HepG2 (cell line): ENCODE measurements at regions not wholly inside any gene's neighbourhood (a gene's known extent, or its start where the extent isn't known, plus 50 kb on each side); places are given as distances from the start of the nearest gene placed in this dataset.

Source experiments
- ATAC-seq: fragments of 200-7000 bp; cut with Tn5 transposase; 3 replicates; pipeline ENCODE4 v1.9.1; 2020; ENCODE audit warnings: mild to moderate bottlenecking, moderate library complexity
- BruUV-seq: library from RNA; stranded (reverse); fragments of 400-500 nt; replicated peaks from 2 replicates; lab custom pipeline; 2021; lab: Mats Ljungman, UMichigan
- CTCF ChIA-PET: fragments of 300-600 bp; formaldehyde crosslinking; extraction: SDS; loops from one replicate; lab custom pipeline; 2021; ENCODE audit warnings: low total read pairs, inconsistent platforms, low intra/inter-chr PET ratio; lab: Yijun Ruan, JAX
- POLR2A ChIA-PET: fragments of 350-600 bp; sonication (Branson Sonifier 250); formaldehyde crosslinking; loops from one replicate; lab custom pipeline; 2020; ENCODE audit warnings: antibody characterized with exemption, inconsistent platforms; lab: Yijun Ruan, JAX
- DNase-seq: peaks from one replicate; pipeline ENCODE4 v3.0.0-alpha.2; 2015; ENCODE audit warnings: low spot score
- FAIRE-seq: peaks from 3 replicates; lab custom pipeline; 2011; peaks lifted over from hg19 to GRCh38; lab: Jason Lieb, UNC
- H2AFZ ChIP-seq: one replicate; pipeline ENCODE4 v1.6.1; 2011; ENCODE audit warnings: low read length, inconsistent platforms
- H3K27ac ChIP-seq: fragments of 300-600 bp; 3 replicates; pipeline ENCODE4 v1.8.0; 2011; ENCODE audit warnings: mixed run types, mild to moderate bottlenecking, mixed read lengths, low read length, inconsistent platforms; ENCODE audit not compliant: insufficient read depth; ENCODE audit errors: extremely low read length
- H3K27me3 ChIP-seq, 2 experiments: fragments of 200-600 bp in 1 of 2; 2 replicates in 1 of 2; 3 replicates in 1 of 2; pipeline versions ENCODE4 v1.6.0 to v1.8.0; 2011; ENCODE audit warnings: low read length in 2 of 2, mild to moderate bottlenecking in 2 of 2, moderate library complexity in 2 of 2, inconsistent platforms in 1 of 2; ENCODE audit not compliant: insufficient read depth in 2 of 2, control insufficient read depth in 1 of 2
- H3K36me3 ChIP-seq, 2 experiments: fragments of 200-600 bp in 1 of 2; replicated peaks in 1 of 2; 2 replicates in 1 of 2; 3 replicates in 1 of 2; pipeline versions ENCODE4 v1.5.1 to v1.8.0; 2011; ENCODE audit warnings: low read length in 2 of 2, inconsistent platforms in 1 of 2; ENCODE audit not compliant: insufficient read depth in 2 of 2, control insufficient read depth in 1 of 2
- H3K4me1 ChIP-seq: 2 replicates; pipeline ENCODE4 v1.5.1; 2012; ENCODE audit warnings: low read length, inconsistent platforms; ENCODE audit not compliant: insufficient read depth
- H3K4me2 ChIP-seq: 2 replicates; pipeline ENCODE4 v1.6.0; 2011; ENCODE audit warnings: low read depth, low read length, inconsistent platforms
- H3K4me3 ChIP-seq, 3 experiments: fragments of 200-600 bp in 1 of 3; sonication (generic), shearing (Covaris generic) in 1 of 3; replicated peaks in 1 of 3; 2 replicates each; pipeline ENCODE4 v1.5.1; 2011 to 2016; ENCODE audit warnings: low read length in 3 of 3, inconsistent platforms in 2 of 3, low read depth in 2 of 3, mild to moderate bottlenecking in 2 of 3, control low read depth in 1 of 3, mixed read lengths in 1 of 3; ENCODE audit not compliant: insufficient read depth in 1 of 3
- H3K79me2 ChIP-seq: one replicate; pipeline ENCODE4 v1.6.1; 2011; ENCODE audit warnings: low read length, inconsistent platforms; ENCODE audit not compliant: insufficient read depth
- H3K9ac ChIP-seq: 2 replicates; pipeline ENCODE4 v1.6.0; 2011; ENCODE audit warnings: mild to moderate bottlenecking, low read depth, low read length, inconsistent platforms; ENCODE audit not compliant: insufficient read depth
- H3K9me3 ChIP-seq: 2 replicates; pipeline ENCODE4 v1.5.1; 2012; ENCODE audit warnings: mild to moderate bottlenecking, low read length
- H4K20me1 ChIP-seq: 2 replicates; pipeline ENCODE4 v1.6.0; 2011; ENCODE audit warnings: inconsistent platforms, mild to moderate bottlenecking, low read length, moderate library complexity; ENCODE audit not compliant: insufficient read depth
- CAMTA2 ChIP-seq: sonication (generic); formaldehyde crosslinking; IDR thresholded peaks from 2 replicates; pipeline ENCODE4 v1.4.0; 2020; ENCODE audit warnings: mild to moderate bottlenecking, missing genetic modification reagents, borderline replicate concordance
- GTF2F1 ChIP-seq: fragments of 150-350 bp; IDR thresholded peaks from 2 replicates; pipeline ENCODE4 v1.6.1; 2014; ENCODE audit warnings: low read length
- HDAC1 ChIP-seq: sonication (generic); formaldehyde crosslinking; IDR thresholded peaks from 2 replicates; pipeline ENCODE4 v1.5.1; 2020; ENCODE audit warnings: mild to moderate bottlenecking, missing genetic modification reagents
- MTF2 ChIP-seq: sonication (generic); formaldehyde crosslinking; IDR thresholded peaks from 2 replicates; pipeline ENCODE4 v1.5.0; 2020; ENCODE audit warnings: missing genetic modification reagents, borderline replicate concordance
- PHB2 ChIP-seq: fragments of 450-650 bp; IDR thresholded peaks from 2 replicates; pipeline ENCODE4 v1.6.1; 2018; ENCODE audit not compliant: partially characterized antibody
- RCOR2 ChIP-seq: IDR thresholded peaks from 2 replicates; pipeline ENCODE4 v1.6.1; 2016; ENCODE audit warnings: missing biosample characterization, missing genetic modification reagents
- SAFB2 ChIP-seq: sonication (generic); formaldehyde crosslinking; IDR thresholded peaks from 2 replicates; pipeline ENCODE4 v1.5.1; 2020; ENCODE audit warnings: missing genetic modification reagents, low read depth, mild to moderate bottlenecking, borderline replicate concordance
- ZC3H4 ChIP-seq: sonication (generic); formaldehyde crosslinking; IDR thresholded peaks from 2 replicates; pipeline ENCODE4 v1.4.0; 2020; ENCODE audit warnings: missing genetic modification reagents, borderline replicate concordance
- ZMYM2 ChIP-seq: sonication (generic); formaldehyde crosslinking; IDR thresholded peaks from 2 replicates; pipeline ENCODE4 v1.8.0; 2022; ENCODE audit warnings: mild to moderate bottlenecking, missing genetic modification reagents
- ZNF558 ChIP-seq: sonication (generic); formaldehyde crosslinking; IDR thresholded peaks from 2 replicates; pipeline ENCODE4 v1.9.0; 2022; ENCODE audit warnings: mild to moderate bottlenecking, missing genetic modification reagents, borderline replicate concordance
- WGBS: methylation state at CpG from one replicate; pipeline ENCODE4 v1.1.6; 2017; ENCODE audit warnings: low lambda C conversion rate; 5-methylcytosine and 5-hydroxymethylcytosine counted together
- in situ Hi-C: cut with HindIII; loops from 2 replicates; pipeline ENCODE4 v1.10.0; 2017; ENCODE audit warnings: low pct_unique_long_range_greater_than_20kb; ENCODE audit not compliant: extremely low pct_ligation_motif_present
- intact Hi-C: fragments of 100-400 bp; cut with micrococcal nuclease; formaldehyde crosslinking; loops from one replicate; pipeline ENCODE4 v1.10.0; 2022; ENCODE audit not compliant: unreplicated experiment
- TF ChIP-seq, protein P1 (sequence below): sonication (generic); formaldehyde crosslinking; IDR thresholded peaks from 2 replicates; pipeline ENCODE4 v1.8.0; 2022; ENCODE audit warnings: missing genetic modification reagents, low read depth, mild to moderate bottlenecking, borderline replicate concordance
- TF ChIP-seq, protein P2 (sequence below): sonication (generic); formaldehyde crosslinking; IDR thresholded peaks from 2 replicates; pipeline ENCODE4 v1.8.1; 2023; ENCODE audit warnings: mild to moderate bottlenecking, moderate library complexity, missing genetic modification reagents
- TF ChIP-seq, protein P3 (sequence below), 2 experiments: fragments of 450-650 bp in 1 of 2; sonication (generic) in 1 of 2; formaldehyde crosslinking; IDR thresholded peaks; 2 replicates each; pipeline versions ENCODE4 v1.5.0 to v1.8.0; 2020 to 2022; ENCODE audit warnings: mild to moderate bottlenecking in 1 of 2, missing genetic modification reagents in 1 of 2
- TF ChIP-seq, protein P4 (sequence below), 2 experiments: sonication (generic) in 1 of 2; formaldehyde crosslinking in 1 of 2; IDR thresholded peaks; 2 replicates each; pipeline versions ENCODE4 v1.4.0 to v1.6.1; 2018 to 2020; ENCODE audit warnings: missing genetic modification reagents in 2 of 2, borderline replicate concordance in 1 of 2, low read depth in 1 of 2, mild to moderate bottlenecking in 1 of 2, missing biosample characterization in 1 of 2

DNA sequence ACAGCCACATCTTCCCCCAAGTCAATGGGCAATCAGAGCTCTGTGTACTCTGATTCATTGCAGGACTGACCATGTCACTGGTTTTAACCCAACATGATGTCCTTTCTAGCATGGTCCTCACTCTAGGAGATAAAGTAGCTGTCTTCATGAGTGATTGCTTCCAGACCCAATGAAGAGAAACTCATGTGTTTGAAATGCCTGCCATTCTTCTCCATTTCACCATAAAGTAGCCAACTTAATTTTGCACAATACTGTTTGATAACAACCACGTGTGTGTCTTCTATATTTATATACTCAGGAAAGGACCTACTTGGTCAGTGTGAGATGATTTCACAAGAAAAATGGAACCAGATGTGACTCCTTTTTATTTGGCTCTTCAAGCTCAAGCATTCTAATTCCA, 172.5 kb downstream of the AXIN2 start:
- ChIA-PET POLR2A (no interaction called here), CTCF (no interaction called here)
- no peaks in the 10 kb centered on the region for H4K20me1 ChIP-seq
- intact Hi-C loops (no loop called here), in situ Hi-C loops (loop anchor here (25.0 kb wide), 1 partner anchor 773 kb away; no protein-coding TSS in a partner anchor)
- H3K4me1 ChIP-seq, result no peaks in the 10 kb centered on the region
- no peak overlapping the region for H3K4me2 ChIP-seq
- no peak for FAIRE-seq
- H3K4me3 ChIP-seq, result no peak overlapping the region
- H3K27me3 ChIP-seq, result peaks cover 0 to 17% of the 10 kb centered on the region in 2 experiments; a peak in 3 of 5 replicates
- WGBS, result 8% methylated on average over 1 of the region's 1 CpG
- H2AFZ ChIP-seq, result no peak overlapping the region
- no peaks in the 10 kb centered on the region for H3K79me2 ChIP-seq
- DNase-seq, result no peak
- no peak overlapping the region for H3K9ac ChIP-seq
- H3K27ac ChIP-seq, result no peak overlapping the region
- ATAC-seq, result no peak
- H3K9me3 ChIP-seq, result no peaks in the 10 kb centered on the region
- BruUV-seq, result no TSS peak
- TF ChIP-seq, protein P1, sequence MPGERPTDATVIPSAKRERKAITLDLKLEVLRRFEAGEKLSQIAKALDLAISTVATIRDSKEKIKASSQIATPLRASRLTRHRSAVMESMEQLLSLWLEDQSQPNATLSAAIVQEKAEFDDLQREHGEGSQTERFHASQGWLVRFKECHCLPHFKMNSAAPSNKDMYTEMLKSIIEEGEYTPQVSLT (CRISPR knock-in tag), result no peak
- no peak for TF ChIP-seq PHB2
- TF ChIP-seq, protein P2, sequence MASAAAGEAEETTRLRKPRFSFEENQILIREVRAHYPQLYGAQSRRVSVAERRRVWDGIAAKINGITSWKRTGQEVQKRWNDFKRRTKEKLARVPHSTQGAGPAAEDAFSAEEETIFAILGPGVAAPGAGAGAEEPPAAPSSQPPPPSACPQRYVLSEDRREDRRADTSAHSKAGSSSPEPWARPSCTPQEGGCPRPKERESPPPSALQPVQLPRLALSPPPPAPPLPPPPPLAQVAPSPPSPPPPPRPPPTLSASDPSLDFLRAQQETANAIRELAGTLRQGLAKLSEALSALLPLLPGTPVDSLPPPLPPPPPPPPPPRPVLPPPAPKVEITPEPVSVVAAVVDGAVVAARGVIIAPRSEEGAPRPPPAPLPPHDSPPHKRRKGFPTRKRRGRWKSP, result no peak
- TF ChIP-seq, protein P3, sequence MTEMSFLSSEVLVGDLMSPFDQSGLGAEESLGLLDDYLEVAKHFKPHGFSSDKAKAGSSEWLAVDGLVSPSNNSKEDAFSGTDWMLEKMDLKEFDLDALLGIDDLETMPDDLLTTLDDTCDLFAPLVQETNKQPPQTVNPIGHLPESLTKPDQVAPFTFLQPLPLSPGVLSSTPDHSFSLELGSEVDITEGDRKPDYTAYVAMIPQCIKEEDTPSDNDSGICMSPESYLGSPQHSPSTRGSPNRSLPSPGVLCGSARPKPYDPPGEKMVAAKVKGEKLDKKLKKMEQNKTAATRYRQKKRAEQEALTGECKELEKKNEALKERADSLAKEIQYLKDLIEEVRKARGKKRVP (CRISPR knock-in tag; IDR thresholded peaks at IDR 0.05), result no peak
- TF ChIP-seq MTF2 (CRISPR knock-in tag), result no peak
- TF ChIP-seq RCOR2, result no peak
- TF ChIP-seq ZC3H4 (CRISPR knock-in tag), result no peak
- TF ChIP-seq CAMTA2 (CRISPR knock-in tag), result no peak
- no peak for TF ChIP-seq HDAC1 (CRISPR knock-in tag)
- TF ChIP-seq, protein P4, sequence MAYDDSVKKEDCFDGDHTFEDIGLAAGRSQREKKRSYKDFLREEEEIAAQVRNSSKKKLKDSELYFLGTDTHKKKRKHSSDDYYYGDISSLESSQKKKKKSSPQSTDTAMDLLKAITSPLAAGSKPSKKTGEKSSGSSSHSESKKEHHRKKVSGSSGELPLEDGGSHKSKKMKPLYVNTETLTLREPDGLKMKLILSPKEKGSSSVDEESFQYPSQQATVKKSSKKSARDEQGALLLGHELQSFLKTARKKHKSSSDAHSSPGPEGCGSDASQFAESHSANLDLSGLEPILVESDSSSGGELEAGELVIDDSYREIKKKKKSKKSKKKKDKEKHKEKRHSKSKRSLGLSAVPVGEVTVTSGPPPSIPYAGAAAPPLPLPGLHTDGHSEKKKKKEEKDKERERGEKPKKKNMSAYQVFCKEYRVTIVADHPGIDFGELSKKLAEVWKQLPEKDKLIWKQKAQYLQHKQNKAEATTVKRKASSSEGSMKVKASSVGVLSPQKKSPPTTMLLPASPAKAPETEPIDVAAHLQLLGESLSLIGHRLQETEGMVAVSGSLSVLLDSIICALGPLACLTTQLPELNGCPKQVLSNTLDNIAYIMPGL (CRISPR knock-in tag; IDR thresholded peaks at IDR 0.05; ENCODE audit: borderline replicate concordance in 1 of 2, low read depth in 1 of 2), result no peak
- TF ChIP-seq GTF2F1, result no peak
- TF ChIP-seq ZNF558, result no peak
- TF ChIP-seq ZMYM2 (CRISPR knock-in tag), result no peak
- TF ChIP-seq SAFB2 (CRISPR knock-in tag), result no peak
- H3K36me3 ChIP-seq, result no peaks in the 10 kb centered on the region
